GM12891 (cell line): ENCODE measurements at regions not wholly inside any gene's neighbourhood (a gene's known extent, or its start where the extent isn't known, plus 50 kb on each side); places are given as distances from the start of the nearest gene placed in this dataset.

Experiments
- PAX5 ChIP-seq: IDR thresholded peaks from 2 replicates; pipeline ENCODE4 v1.6.1; 2011; ENCODE audit warnings: low read length, moderate library complexity, mild to moderate bottlenecking; ENCODE audit not compliant: insufficient read depth, severe bottlenecking
- POLR2A ChIP-seq: IDR thresholded peaks from 2 replicates; pipeline ENCODE4 v1.6.1; 2011; ENCODE audit warnings: low read depth, low read length, control low read depth
- POLR2AphosphoS5 ChIP-seq: IDR thresholded peaks from 2 replicates; pipeline ENCODE4 v1.6.1; 2011; ENCODE audit warnings: low read depth, low read length, control low read depth
- POU2F2 ChIP-seq: IDR thresholded peaks from 2 replicates; pipeline ENCODE4 v1.6.1; 2011; ENCODE audit warnings: low read depth, mild to moderate bottlenecking, control low read depth, low read length, moderate library complexity
- SPI1 ChIP-seq: IDR thresholded peaks from 2 replicates; pipeline ENCODE4 v1.6.1; 2011; ENCODE audit warnings: low read depth, low read length, control low read depth
- TAF1 ChIP-seq: IDR thresholded peaks from 2 replicates; pipeline ENCODE4 v1.6.1; 2011; ENCODE audit warnings: low read depth, low read length, control low read depth

DNA sequence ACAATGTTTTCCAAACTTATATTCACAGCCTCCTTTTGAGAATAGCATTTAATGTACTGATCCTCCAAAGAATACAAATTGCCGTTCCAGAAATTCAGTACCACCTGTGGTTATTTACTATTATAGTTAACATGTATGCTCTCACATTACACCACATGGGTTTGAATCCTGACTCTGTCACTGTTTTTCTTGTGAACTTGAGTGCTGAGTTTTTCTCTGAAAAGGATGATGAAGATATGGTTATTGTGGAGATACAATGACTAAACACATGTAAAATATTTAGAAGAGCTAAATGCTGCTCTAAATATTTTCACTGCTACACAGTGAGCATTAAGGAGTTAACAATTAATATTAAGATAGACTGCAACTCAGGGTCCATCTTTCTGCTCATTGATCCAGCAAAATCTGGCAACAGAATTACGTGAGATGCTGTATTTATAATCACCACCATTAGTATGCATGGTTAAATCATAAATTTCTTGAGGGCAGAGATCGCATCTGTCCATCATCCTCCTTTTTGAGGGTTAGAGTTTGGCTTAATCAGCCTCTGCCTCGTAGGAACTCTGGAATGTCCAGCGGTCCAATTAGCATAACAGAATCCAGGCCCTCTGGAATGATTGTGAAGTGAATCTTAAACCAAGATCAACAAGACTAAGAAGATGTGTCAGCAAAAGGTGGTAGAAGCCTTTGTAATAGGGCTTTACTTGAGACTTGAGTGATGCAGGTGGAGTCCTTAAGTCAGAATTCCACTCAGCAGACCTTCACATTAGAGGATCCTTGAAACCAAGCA is 152.8 kb downstream of the MACC1 start:
- TF ChIP-seq POLR2AphosphoS5 (no peak), POLR2A (no peak), TAF1 (no peak), POU2F2 (no peak), SPI1 (no peak), PAX5 (no peak)
